SU-DHL-6 (cell line): ENCODE measurements at regions not wholly inside any gene's neighbourhood (a gene's known extent, or its start where the extent isn't known, plus 50 kb on each side); places are given as distances from the start of the nearest gene placed in this dataset.

Source experiments
- H2AFZ ChIP-seq: fragments of 200-600 bp; sonication (generic); 2 replicates; pipeline ENCODE4 v1.6.1; 2014; ENCODE audit warnings: low read depth, mild to moderate bottlenecking, moderate library complexity, mixed read lengths, antibody characterized with exemption, low read length; ENCODE audit not compliant: severe bottlenecking
- H3F3A ChIP-seq: fragments of 200-600 bp; shearing (Covaris generic); 2 replicates; pipeline ENCODE4 v1.6.0; 2016; ENCODE audit warnings: antibody characterized with exemption, mild to moderate bottlenecking; ENCODE audit not compliant: insufficient read depth
- H3K27ac ChIP-seq: fragments of 200-600 bp; sonication (generic); 2 replicates; pipeline ENCODE4 v1.5.1; 2016; ENCODE audit warnings: low read depth, mild to moderate bottlenecking, low read length, moderate library complexity, mixed read lengths
- H3K27me3 ChIP-seq: fragments of 200-600 bp; sonication (generic), shearing (Covaris generic); 2 replicates; pipeline ENCODE4 v1.6.0; 2014; ENCODE audit warnings: mild to moderate bottlenecking, low read length
- H3K36me3 ChIP-seq: fragments of 200-600 bp; sonication (generic); 2 replicates; pipeline ENCODE4 v1.6.1; 2014; ENCODE audit warnings: mild to moderate bottlenecking, low read length, mixed read lengths
- H3K4me2 ChIP-seq: fragments of 300-600, 200-600 bp; shearing (Covaris generic), sonication (generic); 2 replicates; pipeline ENCODE4 v1.6.0; 2014; ENCODE audit warnings: low read length, low read depth, mild to moderate bottlenecking; ENCODE audit not compliant: poor library complexity, severe bottlenecking
- H3K4me3 ChIP-seq: fragments of 200-600 bp; sonication (generic); 2 replicates; pipeline ENCODE4 v1.5.1; 2014; ENCODE audit warnings: antibody characterized with exemption, low read length, mild to moderate bottlenecking, mixed read lengths; ENCODE audit not compliant: insufficient read depth, poor library complexity, severe bottlenecking
- H3K79me2 ChIP-seq: fragments of 200-600 bp; sonication (generic); 2 replicates; pipeline ENCODE4 v1.6.1; 2014; ENCODE audit warnings: mild to moderate bottlenecking, low read length, moderate library complexity; ENCODE audit not compliant: insufficient read depth
- H3K9ac ChIP-seq: fragments of 200-600 bp; sonication (generic); 2 replicates; pipeline ENCODE4 v1.7.0; 2014; ENCODE audit warnings: mild to moderate bottlenecking, low read length
- H3K9me2 ChIP-seq: fragments of 200-600 bp; sonication (generic); replicated peaks from 2 replicates; pipeline ENCODE4 v1.6.1; 2014; ENCODE audit warnings: low read length; ENCODE audit not compliant: insufficient read depth
- H3K9me3 ChIP-seq: fragments of 200-600 bp; sonication (generic); 2 replicates; pipeline ENCODE4 v1.6.1; 2014; ENCODE audit warnings: low read length, mixed read lengths; ENCODE audit not compliant: insufficient read depth
- H4K20me1 ChIP-seq: fragments of 200-600 bp; sonication (generic); 2 replicates; pipeline ENCODE4 v1.6.1; 2014; ENCODE audit warnings: low read depth, mild to moderate bottlenecking, antibody characterized with exemption, low read length, moderate library complexity, mixed read lengths
- EZH2phosphoT487 ChIP-seq: fragments of 200-600 bp; sonication (generic), shearing (Covaris generic); conservative IDR thresholded peaks from 2 replicates; pipeline ENCODE4 v1.6.1; 2018; ENCODE audit warnings: mild to moderate bottlenecking, antibody characterized with exemption, low read length, moderate library complexity, mixed read lengths
- TF ChIP-seq, protein P1 (sequence below): fragments of 200-600 bp; sonication (generic); IDR thresholded peaks from one replicate; pipeline ENCODE4 v1.5.1; 2017; ENCODE audit warnings: antibody characterized with exemption, mild to moderate bottlenecking, low read length, moderate library complexity; ENCODE audit not compliant: insufficient read depth, poor library complexity, severe bottlenecking

DNA sequence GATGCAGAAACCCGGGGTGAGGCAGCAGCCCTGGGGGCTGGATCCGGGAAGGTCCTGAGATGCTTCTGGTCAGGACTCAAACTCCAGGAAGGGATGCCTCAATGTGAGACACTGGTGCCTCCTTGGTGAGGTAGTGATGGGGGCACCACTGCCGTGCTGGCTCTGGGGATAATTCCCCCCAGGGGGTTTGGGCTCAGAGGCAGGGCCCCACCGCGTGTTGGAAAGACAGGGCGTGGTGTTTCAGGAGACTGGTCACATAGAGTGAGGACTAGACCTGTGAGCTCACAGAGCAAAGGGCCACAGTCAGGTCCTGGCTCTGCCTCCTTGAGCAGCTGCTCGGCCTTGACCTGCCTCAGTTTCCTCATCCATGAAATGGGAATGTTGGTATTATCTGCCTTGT is 361.9 kb downstream of the GLRX3 start:
- H3K79me2 ChIP-seq = no peaks in the 10 kb centered on the region
- no peak overlapping the region for H3K4me3 ChIP-seq
- no peak overlapping the region for H3K4me2 ChIP-seq
- no peak overlapping the region for H3K27ac ChIP-seq
- no peaks in the 10 kb centered on the region for H3K9me2 ChIP-seq
- H3K9me3 ChIP-seq = no peaks in the 10 kb centered on the region
- H4K20me1 ChIP-seq = no peaks in the 10 kb centered on the region
- no peak overlapping the region for H3K9ac ChIP-seq
- H3K36me3 ChIP-seq = no peaks in the 10 kb centered on the region
- TF ChIP-seq, protein P1, sequence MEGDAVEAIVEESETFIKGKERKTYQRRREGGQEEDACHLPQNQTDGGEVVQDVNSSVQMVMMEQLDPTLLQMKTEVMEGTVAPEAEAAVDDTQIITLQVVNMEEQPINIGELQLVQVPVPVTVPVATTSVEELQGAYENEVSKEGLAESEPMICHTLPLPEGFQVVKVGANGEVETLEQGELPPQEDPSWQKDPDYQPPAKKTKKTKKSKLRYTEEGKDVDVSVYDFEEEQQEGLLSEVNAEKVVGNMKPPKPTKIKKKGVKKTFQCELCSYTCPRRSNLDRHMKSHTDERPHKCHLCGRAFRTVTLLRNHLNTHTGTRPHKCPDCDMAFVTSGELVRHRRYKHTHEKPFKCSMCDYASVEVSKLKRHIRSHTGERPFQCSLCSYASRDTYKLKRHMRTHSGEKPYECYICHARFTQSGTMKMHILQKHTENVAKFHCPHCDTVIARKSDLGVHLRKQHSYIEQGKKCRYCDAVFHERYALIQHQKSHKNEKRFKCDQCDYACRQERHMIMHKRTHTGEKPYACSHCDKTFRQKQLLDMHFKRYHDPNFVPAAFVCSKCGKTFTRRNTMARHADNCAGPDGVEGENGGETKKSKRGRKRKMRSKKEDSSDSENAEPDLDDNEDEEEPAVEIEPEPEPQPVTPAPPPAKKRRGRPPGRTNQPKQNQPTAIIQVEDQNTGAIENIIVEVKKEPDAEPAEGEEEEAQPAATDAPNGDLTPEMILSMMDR = no peak
- TF ChIP-seq EZH2phosphoT487 = no peak
- H3F3A ChIP-seq = no peaks in the 10 kb centered on the region
- no peaks in the 10 kb centered on the region for H3K27me3 ChIP-seq
- no peak overlapping the region for H2AFZ ChIP-seq

DNA sequence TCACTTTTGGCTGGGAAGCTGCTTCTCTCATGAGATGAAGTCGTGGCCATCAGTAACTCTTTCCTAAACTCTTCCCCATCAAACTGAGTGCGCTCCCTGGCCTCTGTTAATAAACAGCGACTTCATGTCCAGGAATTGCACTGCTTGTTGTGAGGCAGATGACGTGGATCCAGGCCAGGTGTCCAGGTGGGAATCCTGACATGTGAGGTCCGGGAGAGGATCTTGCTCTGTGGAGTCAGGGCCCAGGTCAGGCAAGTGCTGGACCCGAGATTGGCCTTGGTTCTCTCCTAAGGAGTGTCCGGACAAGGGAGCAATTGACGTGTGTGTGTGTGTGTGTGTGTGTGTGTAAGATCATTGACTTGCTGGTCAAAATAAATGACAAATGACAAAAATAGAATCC is 362.7 kb downstream of the GLRX3 start:
- Histone ChIP-seq H3K9me3 (peaks cover 6% of the 10 kb centered on the region; the same call in 1 of the 2 replicates), H3K36me3 (no peaks in the 10 kb centered on the region), H3F3A (no peaks in the 10 kb centered on the region), H3K4me3 (no peak overlapping the region), H4K20me1 (no peaks in the 10 kb centered on the region), H3K27ac (no peak overlapping the region), H3K9me2 (no peaks in the 10 kb centered on the region), H3K4me2 (no peak overlapping the region), H3K27me3 (no peaks in the 10 kb centered on the region), H3K79me2 (no peaks in the 10 kb centered on the region), H2AFZ (no peak overlapping the region), H3K9ac (no peak overlapping the region)
- TF ChIP-seq, protein P1 = no peak
- TF ChIP-seq EZH2phosphoT487 = no peak

DNA sequence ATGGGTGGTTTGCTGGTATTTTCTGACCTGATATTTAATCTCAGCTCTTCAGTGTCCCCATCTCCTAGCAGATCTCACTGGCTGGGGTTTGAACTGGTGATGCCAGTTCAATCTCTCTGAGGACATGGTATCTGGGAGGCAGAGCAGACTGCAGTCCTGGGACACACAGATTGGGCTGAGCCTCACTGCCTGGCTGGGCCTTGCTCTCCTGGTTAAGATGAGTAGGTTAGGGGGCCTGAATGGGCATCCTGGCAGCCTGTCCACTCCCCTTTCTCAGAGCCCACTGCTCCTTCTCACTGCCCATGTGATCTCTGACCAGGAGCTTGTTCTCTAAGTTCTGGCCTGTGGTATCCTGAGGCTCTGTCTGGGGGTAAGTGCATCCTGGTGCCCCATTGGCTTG is 363.4 kb downstream of the GLRX3 start:
- Histone ChIP-seq H3K79me2 (no peaks in the 10 kb centered on the region), H4K20me1 (no peaks in the 10 kb centered on the region), H3F3A (no peaks in the 10 kb centered on the region), H3K36me3 (no peaks in the 10 kb centered on the region), H3K27ac (no peak overlapping the region), H3K27me3 (no peaks in the 10 kb centered on the region; the same call in 1 of the 2 replicates), H3K4me2 (no peak overlapping the region), H3K9me3 (peaks cover 6% of the 10 kb centered on the region; the same call in 1 of the 2 replicates), H3K4me3 (no peak overlapping the region), H3K9me2 (no peaks in the 10 kb centered on the region), H3K9ac (no peak overlapping the region), H2AFZ (no peak overlapping the region)
- TF ChIP-seq, protein P1 = no peak
- TF ChIP-seq EZH2phosphoT487 = no peak
